Subcutaneous abdominal adipose tissue (tissue), 5 donors: ENCODE measurements at regions not wholly inside any gene's neighbourhood (a gene's known extent, or its start where the extent isn't known, plus 50 kb on each side); places are given as distances from the start of the nearest gene placed in this dataset.

Experiments used
- H3K27ac ChIP-seq: one replicate; pipeline ENCODE4 v1.7.0; 2013; ENCODE audit warnings: low read depth, mild to moderate bottlenecking, inconsistent platforms, low read length, moderate library complexity
- H3K27me3 ChIP-seq, 5 donors: one replicate each; pipeline ENCODE4 v1.7.0; 2013; ENCODE audit warnings: low read length in 5 of 5, inconsistent platforms in 1 of 5; ENCODE audit not compliant: control insufficient read depth in 5 of 5, insufficient read depth in 4 of 5
- H3K36me3 ChIP-seq, 5 donors: one replicate each; pipeline ENCODE4 v1.7.0; 2013; ENCODE audit warnings: low read length in 5 of 5; ENCODE audit not compliant: control insufficient read depth in 5 of 5, insufficient read depth in 5 of 5
- H3K4me1 ChIP-seq, 5 donors: one replicate each; pipeline ENCODE4 v1.7.0; 2013; ENCODE audit warnings: low read length in 5 of 5, mild to moderate bottlenecking in 3 of 5, moderate library complexity in 1 of 5; ENCODE audit not compliant: control insufficient read depth in 5 of 5, insufficient read depth in 5 of 5
- H3K4me3 ChIP-seq, 5 donors: one replicate each; pipeline ENCODE4 v1.7.0; 2013; ENCODE audit warnings: low read length in 5 of 5, low read depth in 1 of 5
- H3K9ac ChIP-seq, 5 donors: one replicate each; pipeline ENCODE4 v1.7.0; 2013; ENCODE audit warnings: low read length in 5 of 5, mild to moderate bottlenecking in 4 of 5, moderate library complexity in 3 of 5
- H3K9me3 ChIP-seq, 5 donors: one replicate each; pipeline ENCODE4 v1.7.0; 2013; ENCODE audit warnings: low read length in 5 of 5; ENCODE audit not compliant: control insufficient read depth in 5 of 5
- donor health status: healthy.
- donor health status: healthy.
- donor health status: healthy.
- donor health status: healthy.
- donor health status: healthy.

GRCh38 chr5:2300421-2300820 is 417.7 kb upstream of the IRX4 start:
- no peak overlapping the region for H3K9ac ChIP-seq
- H3K27ac ChIP-seq = no peak overlapping the region
- no peak overlapping the region for H3K4me3 ChIP-seq
- no peaks in the 10 kb centered on the region for H3K4me1 ChIP-seq
- H3K9me3 ChIP-seq = no peaks in the 10 kb centered on the region
- peaks cover 0 to 17% (median 2%) of the 10 kb centered on the region in 5 donors for H3K27me3 ChIP-seq
- no peaks in the 10 kb centered on the region for H3K36me3 ChIP-seq

GRCh38 chr5:2299388-2300220 is 416.9 kb upstream of the IRX4 start:
- H3K4me3 ChIP-seq = no peak overlapping the region
- no peak overlapping the region for H3K9ac ChIP-seq
- H3K36me3 ChIP-seq = no peaks in the 10 kb centered on the region
- peaks cover 0 to 17% (median 2%) of the 10 kb centered on the region in 5 donors for H3K27me3 ChIP-seq
- H3K9me3 ChIP-seq = no peaks in the 10 kb centered on the region
- no peaks in the 10 kb centered on the region for H3K4me1 ChIP-seq
- H3K27ac ChIP-seq = no peak overlapping the region

- no peak overlapping the region for H3K4me3 ChIP-seq
- peaks cover 0 to 17% (median 2%) of the 10 kb centered on the region in 5 donors for H3K27me3 ChIP-seq
- H3K9ac ChIP-seq = no peak overlapping the region
- H3K27ac ChIP-seq = no peak overlapping the region
- H3K4me1 ChIP-seq = no peaks in the 10 kb centered on the region
- H3K36me3 ChIP-seq = no peaks in the 10 kb centered on the region
- no peaks in the 10 kb centered on the region for H3K9me3 ChIP-seq
These were observed 416.1 kb upstream of the IRX4 start for GRCh38 chr5:2298781-2299180.

- Histone ChIP-seq H3K36me3 (no peaks in the 10 kb centered on the region), H3K4me1 (no peaks in the 10 kb centered on the region), H3K4me3 (no peak overlapping the region), H3K27me3 (peaks cover 0 to 17% (median 2%) of the 10 kb centered on the region in 5 donors), H3K9ac (no peak overlapping the region), H3K27ac (no peak overlapping the region), H3K9me3 (no peaks in the 10 kb centered on the region)
These were observed 415.3 kb upstream of the IRX4 start for GRCh38 chr5:2297991-2298390.

- H3K9me3 ChIP-seq = no peaks in the 10 kb centered on the region
- peaks cover 0 to 12% (median 2%) of the 10 kb centered on the region in 5 donors for H3K27me3 ChIP-seq
- H3K9ac ChIP-seq = no peak overlapping the region
- no peak overlapping the region for H3K27ac ChIP-seq
- no peaks in the 10 kb centered on the region for H3K4me1 ChIP-seq
- no peak overlapping the region for H3K4me3 ChIP-seq
- H3K36me3 ChIP-seq = no peaks in the 10 kb centered on the region
These were observed 412.8 kb upstream of the IRX4 start for GRCh38 chr5:2295476-2295875.

- Histone ChIP-seq H3K9me3 (no peaks in the 10 kb centered on the region), H3K36me3 (no peaks in the 10 kb centered on the region), H3K4me1 (no peaks in the 10 kb centered on the region), H3K27ac (no peak overlapping the region), H3K27me3 (peaks cover 0 to 4% (median 0%) of the 10 kb centered on the region in 5 donors), H3K9ac (no peak overlapping the region), H3K4me3 (no peak overlapping the region)
These were observed 411.2 kb upstream of the IRX4 start for GRCh38 chr5:2293906-2294305.

- no peak overlapping the region for H3K27ac ChIP-seq
- peaks cover 0 to under 1% (median 0%) of the 10 kb centered on the region in 5 donors for H3K9me3 ChIP-seq
- no peak overlapping the region for H3K4me3 ChIP-seq
- H3K27me3 ChIP-seq = no peaks in the 10 kb centered on the region
- H3K9ac ChIP-seq = no peak overlapping the region
- H3K36me3 ChIP-seq = no peaks in the 10 kb centered on the region
- H3K4me1 ChIP-seq = no peaks in the 10 kb centered on the region
These were observed 408.6 kb upstream of the IRX4 start for GRCh38 chr5:2291146-2291840.

- H3K27me3 ChIP-seq = no peaks in the 10 kb centered on the region
- no peaks in the 10 kb centered on the region for H3K36me3 ChIP-seq
- no peak overlapping the region for H3K27ac ChIP-seq
- peaks cover 0 to 3% (median 0%) of the 10 kb centered on the region in 5 donors for H3K9me3 ChIP-seq
- H3K4me3 ChIP-seq = no peak overlapping the region
- H3K9ac ChIP-seq = no peak overlapping the region
- H3K4me1 ChIP-seq = no peaks in the 10 kb centered on the region
These were observed 406.7 kb upstream of the IRX4 start for GRCh38 chr5:2289380-2289779.

GRCh38 chr5:2288968-2289367 is 406.2 kb upstream of the IRX4 start:
- Histone ChIP-seq H3K36me3 (no peaks in the 10 kb centered on the region), H3K4me1 (no peaks in the 10 kb centered on the region), H3K27ac (no peak overlapping the region), H3K4me3 (no peak overlapping the region), H3K9ac (no peak overlapping the region), H3K27me3 (no peaks in the 10 kb centered on the region), H3K9me3 (peaks cover 0 to 3% (median 0%) of the 10 kb centered on the region in 5 donors)

- Histone ChIP-seq H3K27ac (no peak overlapping the region), H3K27me3 (no peaks in the 10 kb centered on the region), H3K36me3 (no peaks in the 10 kb centered on the region), H3K9ac (no peak overlapping the region), H3K9me3 (peaks cover 0 to 3% (median 0%) of the 10 kb centered on the region in 5 donors), H3K4me1 (no peaks in the 10 kb centered on the region), H3K4me3 (no peak overlapping the region)
These were observed 405.7 kb upstream of the IRX4 start for GRCh38 chr5:2288466-2288865.
